ENCODE measurements at regions not wholly inside any gene's neighbourhood (a gene's known extent, or its start where the extent isn't known, plus 50 kb on each side); places are given as distances from the start of the nearest gene placed in this dataset.
"Not testable (repeated sequence)": the region's sequence is repeated elsewhere in the genome, so short reads cannot be mapped to it uniquely, and the experiment has no call there.

- not testable (repeated sequence) for TF ChIP-seq EZH2 (IDR thresholded peaks at IDR 0.05; ENCODE audit: low read length, unreplicated experiment); CTCF (conservative IDR thresholded peaks at IDR 0.05; ENCODE audit: low read depth, low read length); EZH2phosphoT487 (IDR thresholded peaks at IDR 0.05; ENCODE audit: borderline replicate concordance, low read length)
Observed at GRCh38 chr15:21766524-21766923, 111.0 kb downstream of the POTEB start.

Data from PC-3 (cell line).